Left cardiac atrium (tissue), 4 donors: ENCODE measurements at regions not wholly inside any gene's neighbourhood (a gene's known extent, or its start where the extent isn't known, plus 50 kb on each side); places are given as distances from the start of the nearest gene placed in this dataset.
"Not testable (repeated sequence)": the region's sequence is repeated elsewhere in the genome, so short reads cannot be mapped to it uniquely, and the experiment has no call there.

Source experiments
- ATAC-seq, 2 donors: fragments of 200-7000 bp; cut with Tn5 transposase; one replicate each; pipeline ENCODE4 v1.9.1; 2020; ENCODE audit warnings: mild to moderate bottlenecking in 2 of 2, moderate library complexity in 2 of 2
- DNase-seq: peaks from one replicate; pipeline ENCODE4 v3.0.0-alpha.2; 2020
- intact Hi-C, 2 donors: fragments of 100-400 bp; cut with DNase I; formaldehyde crosslinking; loops; one replicate each; pipeline versions ENCODE4 v1.14.1 to v1.15.1; 2022 to 2023
- donor health status: DM: no; HTN: yes; CAD: no.
- donor health status: DM: no; HTN: yes; CAD: no; lungs with severe emphysema.
- donor health status: DM: yes; HTN: yes; CAD: no.
- donor health status: Dilated cardiomyopathy.

DNA sequence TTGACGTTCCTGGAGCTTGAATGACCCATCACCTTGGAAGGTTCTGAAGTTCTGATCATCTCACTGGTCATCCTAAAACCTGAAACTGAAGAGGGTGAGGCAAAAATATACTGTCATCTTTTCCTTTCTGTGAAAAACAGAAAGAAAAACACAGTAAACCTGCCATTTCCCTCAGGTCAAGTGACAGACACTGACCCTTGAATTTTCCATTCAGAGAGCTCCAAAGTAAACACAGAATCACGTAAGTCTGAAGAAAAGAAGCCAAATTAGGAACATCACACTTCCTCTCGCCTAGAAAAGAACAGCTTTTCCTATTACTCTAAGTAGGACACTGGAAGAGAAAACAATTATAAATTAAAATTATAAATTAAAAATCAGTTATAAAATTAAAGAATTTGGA lies 78.7 kb upstream of the TGFBR2 start:
- intact Hi-C loops, result no loop called here
- DNase-seq, result no peak
- no peak for ATAC-seq

DNA sequence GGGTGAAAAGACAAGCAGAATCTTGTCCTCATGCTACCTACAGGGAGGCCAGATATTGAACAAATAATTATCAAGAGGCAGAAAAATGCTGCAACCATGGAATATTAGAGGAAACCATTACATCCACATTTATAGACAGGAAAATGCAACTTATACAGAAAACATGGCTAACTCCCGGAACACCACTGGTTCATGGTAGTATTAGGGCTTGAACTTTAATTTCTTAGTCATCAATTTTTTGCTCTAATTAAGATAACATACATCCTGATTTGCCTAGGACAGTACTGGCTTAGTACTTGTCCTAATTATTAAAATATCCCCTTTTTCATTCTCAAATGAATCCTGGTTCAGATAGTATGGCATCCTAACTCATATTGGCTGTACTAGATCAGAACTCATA lies 76.3 kb upstream of the TGFBR2 start:
- intact Hi-C loops, result no loop called here
- DNase-seq (no peak), ATAC-seq (no peak)

DNA sequence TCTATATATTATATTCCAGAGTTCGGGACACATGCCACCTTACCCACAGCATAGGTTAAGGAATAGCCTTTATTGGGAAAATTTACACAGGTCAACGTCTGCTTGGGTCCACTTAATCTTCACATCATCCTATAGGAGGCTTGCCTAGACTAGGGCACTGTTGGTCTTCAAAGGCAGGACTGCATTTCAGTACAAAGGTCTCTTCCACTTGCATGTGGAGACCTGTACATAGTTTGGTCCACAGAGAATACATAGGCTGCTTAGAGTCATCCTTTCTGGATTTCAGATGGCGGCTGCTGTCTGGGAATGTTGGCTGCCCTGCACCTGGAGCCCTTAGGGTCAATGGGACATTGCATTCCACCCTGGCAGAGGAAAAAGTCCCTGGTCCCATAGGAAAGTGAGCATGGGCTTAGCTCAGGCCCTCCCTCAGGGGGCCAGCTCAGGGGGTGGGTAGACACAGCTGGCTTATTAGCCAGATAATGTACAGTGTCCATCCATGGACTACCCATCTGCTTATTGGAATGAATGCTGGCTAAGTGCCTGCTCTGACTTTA lies 75.3 kb upstream of the TGFBR2 start:
- intact Hi-C loops, result no loop called here
- DNase-seq (no peak), ATAC-seq (no peak)

DNA sequence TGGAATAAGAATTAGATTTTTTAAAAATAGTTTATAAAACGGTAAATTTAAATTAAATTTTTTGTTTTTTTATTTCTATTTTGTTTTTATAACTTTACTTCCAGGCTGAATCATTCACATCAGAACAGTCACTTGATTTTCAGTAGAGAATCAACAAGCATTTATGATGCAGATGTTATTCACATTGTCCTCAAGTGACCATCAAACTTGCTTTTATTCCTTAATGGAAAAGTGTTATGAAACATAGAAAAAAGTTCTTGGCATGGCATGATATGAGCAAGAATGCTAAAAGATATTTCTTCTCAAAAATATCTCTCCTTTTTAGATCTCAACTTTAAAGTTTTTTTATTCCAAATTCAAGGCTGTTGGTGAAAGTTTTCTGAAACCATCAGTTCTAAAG lies 70.9 kb upstream of the TGFBR2 start:
- ATAC-seq (peak in 1 of 2 donors; percentile 47), DNase-seq (no peak)
- intact Hi-C loops, result no loop called here

DNA sequence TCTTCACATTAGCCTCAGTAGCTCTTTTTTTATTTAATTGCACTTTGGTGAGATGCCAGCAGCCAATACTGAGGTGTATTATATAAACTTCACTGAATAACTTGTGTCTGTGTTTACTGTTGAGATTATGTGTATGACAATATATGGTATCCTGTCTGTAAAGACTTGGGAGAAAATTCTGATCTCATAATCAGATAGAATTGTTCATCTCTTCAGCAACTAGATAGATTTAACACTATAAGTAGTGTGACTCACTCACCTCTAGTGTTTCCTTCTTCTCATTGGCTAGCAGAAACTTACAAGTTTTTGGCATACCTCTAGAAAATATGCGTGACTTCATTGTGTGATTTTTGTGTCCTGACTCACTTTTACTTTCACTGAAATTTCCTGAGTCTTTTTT lies 67.6 kb upstream of the TGFBR2 start:
- intact Hi-C loops, result no loop called here
- peak in 1 of 2 donors; percentile 36 for ATAC-seq
- no peak for DNase-seq

DNA sequence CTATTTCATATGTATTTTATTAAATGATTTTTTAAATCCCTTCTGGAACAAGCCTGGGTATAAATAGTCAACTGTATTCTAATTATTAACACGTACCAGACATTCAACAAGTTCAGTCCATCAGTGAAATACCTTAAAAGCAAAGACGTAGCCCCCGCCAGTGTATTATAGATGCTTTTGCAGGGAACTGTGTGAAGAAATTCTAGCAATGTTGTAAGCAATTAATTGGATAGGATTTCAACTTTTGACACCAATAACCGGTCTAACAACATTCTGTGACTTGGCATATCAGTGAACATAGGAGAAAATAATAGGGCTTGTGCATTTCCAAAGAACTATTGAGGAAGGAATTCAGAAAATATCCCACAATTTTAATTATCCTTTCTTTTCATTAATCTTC lies 67.2 kb upstream of the TGFBR2 start:
- no peak for ATAC-seq
- intact Hi-C loops, result no loop called here

DNA sequence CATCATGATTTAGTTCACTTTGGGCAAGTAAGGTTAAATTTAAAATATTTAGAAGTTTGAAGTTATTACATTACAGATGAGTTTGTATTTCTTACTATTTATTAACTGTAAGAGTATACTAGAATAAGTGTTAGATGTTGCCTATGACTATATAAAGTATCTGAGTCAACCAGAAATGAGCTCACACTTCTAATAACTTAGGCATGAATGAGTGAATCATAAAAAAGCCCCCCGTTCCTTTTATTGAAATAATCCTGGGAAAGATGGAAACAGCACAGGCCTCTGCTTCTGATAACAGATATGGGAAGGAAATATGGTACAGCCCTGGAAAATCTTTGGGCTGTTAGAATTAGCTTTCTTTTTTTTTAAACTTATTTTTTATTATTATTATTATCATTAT lies 66.6 kb upstream of the TGFBR2 start:
- intact Hi-C loops, result no loop called here
- no peak for ATAC-seq
- DNase-seq, result no peak

More for the DNA sequence above, 67.2 kb upstream of the TGFBR2 start:
- DNase-seq, result no peak

DNA sequence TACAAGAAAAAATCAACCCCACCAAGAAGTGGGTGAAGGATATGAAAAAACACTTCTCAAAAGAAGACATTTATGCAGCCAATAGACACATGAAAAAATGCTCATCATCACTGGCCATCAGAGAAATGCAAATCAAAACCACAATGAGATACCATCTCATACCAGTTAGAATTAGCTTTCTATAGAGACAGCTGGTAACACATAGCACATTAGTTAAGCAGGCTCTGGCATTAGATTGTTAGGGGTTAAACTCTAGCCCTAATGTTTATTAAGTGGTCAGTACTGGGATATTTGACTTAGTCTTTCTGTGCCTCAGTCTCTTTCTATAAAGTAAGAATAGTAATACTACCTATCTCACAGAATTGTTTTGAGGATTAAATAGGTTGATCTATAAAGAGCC lies 65.2 kb upstream of the TGFBR2 start:
- intact Hi-C loops, DNase-seq, ATAC-seq: not testable (repeated sequence)

DNA sequence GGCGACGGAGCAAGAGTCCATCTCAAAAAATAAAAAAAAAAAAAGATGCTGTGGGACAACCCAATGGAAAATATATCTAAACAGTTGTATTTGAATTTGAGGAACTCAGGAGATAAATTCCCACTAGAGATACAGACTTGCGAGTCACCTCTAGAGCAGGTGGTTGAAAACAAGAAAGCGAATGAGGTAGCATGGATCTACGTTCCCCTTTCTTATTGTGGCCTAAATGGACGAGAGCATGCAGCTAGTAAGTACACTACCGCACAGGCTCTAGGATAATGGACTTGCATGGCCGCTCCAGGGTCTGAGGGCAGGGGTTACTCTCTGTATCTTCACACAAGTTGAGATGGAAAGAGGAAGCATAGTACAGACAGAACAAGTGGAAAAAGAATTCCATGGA lies 63.5 kb upstream of the TGFBR2 start:
- DNase-seq, result no peak
- no peak for ATAC-seq
- intact Hi-C loops, result no loop called here

DNA sequence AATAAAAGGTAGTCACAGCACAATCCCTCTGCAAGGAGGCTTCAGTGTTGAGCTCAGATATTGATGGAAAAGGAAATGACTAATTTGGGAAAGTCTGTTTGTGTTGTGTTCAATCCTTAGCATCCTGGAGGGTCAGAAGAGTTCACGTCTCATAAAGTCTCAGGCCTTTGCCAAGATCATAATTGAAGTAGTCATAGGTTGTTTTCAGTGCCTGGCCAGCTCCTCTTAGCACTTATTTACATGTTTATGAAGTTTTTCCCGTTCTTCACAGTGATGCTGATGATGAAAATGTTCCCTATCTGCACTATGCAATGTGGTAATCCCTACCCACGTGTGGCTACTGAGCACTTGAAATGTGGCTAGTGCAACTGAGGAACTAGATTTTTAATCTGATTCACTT lies 61.6 kb upstream of the TGFBR2 start:
- DNase-seq, result no peak
- intact Hi-C loops, result no loop called here
- peak in 1 of 2 donors; percentile 66 for ATAC-seq

DNA sequence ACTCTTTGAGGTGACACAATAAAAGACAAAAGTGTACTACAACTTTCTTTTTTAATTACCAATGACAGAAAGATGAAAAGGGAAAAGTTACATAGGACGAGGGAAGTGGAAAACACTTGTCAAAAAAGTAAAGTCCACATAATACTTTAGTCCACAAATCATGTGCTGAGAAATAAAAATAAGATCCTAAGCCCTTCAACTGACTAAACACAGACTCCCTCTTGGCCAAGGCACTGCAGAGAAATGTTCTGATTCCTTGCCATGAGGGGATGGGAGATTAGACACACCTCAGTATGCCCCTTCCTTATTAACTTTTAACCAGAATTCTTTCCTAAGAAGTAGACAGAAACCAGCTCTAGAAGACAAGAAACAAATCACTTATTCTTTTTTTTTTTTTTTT lies 59.5 kb upstream of the TGFBR2 start:
- intact Hi-C loops, result no loop called here
- ATAC-seq, result no peak
- no peak for DNase-seq

DNA sequence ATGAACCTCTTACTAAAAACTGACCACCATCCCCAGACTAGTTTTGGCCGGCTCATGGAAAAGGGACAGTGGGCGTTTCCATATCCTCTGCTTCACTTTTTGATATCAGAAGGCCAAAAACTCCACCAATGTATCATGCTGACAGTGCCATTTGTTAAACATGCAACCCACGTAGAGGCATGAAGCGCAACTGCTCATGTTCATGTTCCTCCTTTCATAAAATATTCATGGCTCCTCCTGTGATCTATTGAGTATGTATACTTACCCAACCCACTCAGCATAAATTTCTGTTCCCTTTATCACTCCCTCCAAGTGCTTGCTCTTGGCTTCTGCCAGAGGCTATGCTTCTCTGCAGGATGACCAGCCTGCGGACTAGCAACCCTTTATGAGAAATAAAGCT lies 58.7 kb upstream of the TGFBR2 start:
- no peak for DNase-seq
- intact Hi-C loops, result no loop called here

DNA sequence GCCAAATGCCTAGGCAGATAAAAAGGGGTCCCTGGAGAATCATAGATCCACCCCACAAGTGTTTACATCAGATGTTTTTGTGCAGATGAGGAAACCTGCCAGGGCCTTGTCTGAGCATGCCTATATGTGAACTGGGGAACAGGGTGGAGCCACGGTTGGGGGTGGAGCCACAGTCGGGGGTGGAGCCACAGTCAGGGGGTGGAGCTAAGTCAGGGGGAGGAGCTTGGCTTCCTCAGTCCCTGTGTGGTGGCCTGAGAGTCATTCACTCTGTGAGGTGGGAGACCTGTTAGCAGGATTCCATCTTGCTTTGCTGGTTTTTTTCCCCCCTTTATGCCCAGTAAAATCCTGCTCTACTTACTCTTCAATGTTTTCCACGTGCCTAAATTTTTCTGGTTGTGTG lies 57.8 kb upstream of the TGFBR2 start:
- intact Hi-C loops, result no loop called here
- ATAC-seq (no peak), DNase-seq (no peak)

More for the DNA sequence above, 58.7 kb upstream of the TGFBR2 start:
- ATAC-seq, result no peak

DNA sequence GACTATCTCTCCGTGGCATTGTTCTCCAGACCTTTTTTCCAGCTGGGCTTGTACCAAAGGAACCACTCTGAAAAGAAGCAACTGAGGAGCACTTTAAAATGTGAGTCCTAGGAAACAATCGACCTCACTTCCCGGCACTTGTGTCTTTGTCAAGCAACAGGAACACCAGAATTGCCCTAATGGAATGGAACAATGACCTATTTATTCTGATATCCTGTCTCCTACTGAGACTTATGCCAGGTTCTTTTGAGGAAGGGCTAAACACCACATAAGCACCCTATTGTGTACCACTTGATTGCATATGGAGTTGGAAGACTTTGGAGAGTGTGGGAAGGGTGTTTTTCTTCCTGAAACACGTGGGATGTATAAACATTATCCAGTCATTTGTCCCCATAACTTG lies 56.8 kb upstream of the TGFBR2 start:
- intact Hi-C loops, result no loop called here
- DNase-seq (no peak), ATAC-seq (no peak)

DNA sequence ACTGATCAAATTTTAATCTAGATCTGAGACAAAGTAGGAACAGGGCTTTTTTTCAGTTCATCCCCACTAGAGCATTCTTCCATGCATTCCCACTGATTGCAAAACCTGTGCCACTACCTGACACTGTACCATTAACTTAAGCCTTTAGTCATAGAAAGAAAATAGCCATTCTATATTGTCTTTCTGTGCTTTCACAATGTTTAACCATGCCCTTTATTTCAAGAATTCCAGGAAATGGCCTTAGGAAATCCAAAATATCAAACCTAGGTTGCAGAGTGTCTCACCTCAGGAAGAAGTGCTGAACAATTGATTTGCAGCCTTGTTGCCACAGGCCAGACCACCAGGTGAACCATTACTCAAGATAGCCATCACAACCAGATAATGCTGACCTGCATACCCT lies 56.2 kb upstream of the TGFBR2 start:
- intact Hi-C loops, result no loop called here
- no peak for DNase-seq
- ATAC-seq, result no peak

DNA sequence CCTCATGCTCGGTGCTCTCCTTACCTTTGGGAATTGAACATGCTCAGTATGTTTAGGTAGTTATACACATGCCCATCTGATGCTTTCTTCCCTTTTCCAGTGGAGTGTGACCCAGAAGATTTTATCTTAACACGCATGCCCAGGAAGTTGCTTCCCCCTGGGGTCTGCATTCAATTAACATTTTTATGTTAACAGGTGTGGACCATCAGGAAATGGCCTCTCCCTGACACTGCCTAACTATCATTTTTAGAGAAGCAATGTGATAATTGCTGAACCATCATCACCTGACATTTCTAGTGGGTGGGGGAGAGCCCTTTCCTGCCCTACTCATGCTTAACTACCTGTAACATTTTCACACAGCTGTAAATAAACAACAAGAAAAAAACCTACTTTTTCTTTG lies 55.1 kb upstream of the TGFBR2 start:
- intact Hi-C loops, result no loop called here
- ATAC-seq, result no peak
- DNase-seq, result no peak

DNA sequence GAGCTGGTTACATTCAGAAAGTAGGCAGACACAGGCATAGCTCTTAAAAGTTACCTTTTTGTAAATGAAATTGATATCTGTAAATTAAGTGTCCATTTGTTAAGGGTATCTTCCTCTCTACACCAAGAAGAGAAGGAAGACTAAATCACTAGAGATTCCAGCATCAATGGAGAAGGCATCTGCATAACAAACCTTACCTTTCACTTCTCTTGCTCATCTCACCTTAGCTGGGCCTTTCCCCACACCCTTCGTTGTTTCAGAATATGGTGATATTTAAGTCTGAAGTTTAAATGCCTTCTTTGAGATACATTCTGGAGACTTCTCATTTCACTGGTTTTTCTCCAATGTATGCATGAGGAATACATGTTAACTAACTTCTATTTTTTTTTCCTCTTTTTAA lies 54.5 kb upstream of the TGFBR2 start:
- DNase-seq, result no peak
- ATAC-seq, result no peak
- intact Hi-C loops, result no loop called here

DNA sequence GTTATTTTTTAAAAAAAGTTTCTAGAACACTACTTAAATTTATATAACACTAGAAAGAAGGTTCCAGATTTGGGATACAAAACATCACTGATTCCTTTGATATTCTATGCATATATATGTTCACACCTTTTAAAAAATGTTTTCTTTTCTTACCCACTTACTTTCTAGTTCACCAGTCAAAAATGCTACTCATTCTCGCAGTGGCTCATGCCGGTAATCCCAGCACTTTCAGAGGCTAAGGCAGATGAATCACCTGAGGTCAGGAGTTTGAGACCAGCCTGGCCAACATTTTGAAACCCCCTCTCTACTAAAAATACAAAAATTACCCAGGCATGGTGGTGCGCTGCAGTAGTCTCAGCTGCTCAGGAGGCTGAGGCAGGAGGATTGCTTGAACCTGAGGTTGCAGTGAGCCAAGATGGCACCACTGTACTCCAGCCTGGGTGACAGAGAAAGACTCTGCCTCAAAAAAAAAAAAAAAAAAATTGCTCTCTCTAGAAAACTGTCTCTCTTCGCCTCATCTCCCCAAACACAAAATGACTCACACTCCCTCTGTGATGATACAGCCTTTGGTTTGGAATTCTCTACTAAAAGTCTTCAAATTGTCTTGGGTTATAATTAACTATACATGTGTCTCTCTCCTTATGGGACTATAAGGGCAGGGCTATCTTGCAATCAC lies 52.6 kb upstream of the TGFBR2 start:
- intact Hi-C loops, result no loop called here
- no peak for DNase-seq
- no peak for ATAC-seq

DNA sequence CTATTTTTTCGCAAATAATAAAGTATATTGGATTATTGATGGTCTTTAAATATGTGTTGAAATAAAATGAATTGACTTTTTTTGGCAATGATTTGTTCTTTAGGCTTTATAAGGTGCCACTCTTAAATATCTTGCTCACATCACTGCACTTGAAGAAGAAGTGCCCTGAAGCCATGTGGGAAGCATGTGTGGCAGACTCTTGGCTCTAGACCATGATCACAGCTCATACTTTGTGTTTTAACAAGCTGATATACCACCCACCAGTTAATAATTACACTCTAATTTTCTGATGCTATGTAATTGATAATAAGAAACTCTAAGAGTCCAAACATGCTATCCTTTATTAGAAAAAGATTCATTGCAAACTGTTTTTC lies 52.1 kb upstream of the TGFBR2 start:
- DNase-seq, result no peak
- intact Hi-C loops, result no loop called here
- ATAC-seq, result no peak

DNA sequence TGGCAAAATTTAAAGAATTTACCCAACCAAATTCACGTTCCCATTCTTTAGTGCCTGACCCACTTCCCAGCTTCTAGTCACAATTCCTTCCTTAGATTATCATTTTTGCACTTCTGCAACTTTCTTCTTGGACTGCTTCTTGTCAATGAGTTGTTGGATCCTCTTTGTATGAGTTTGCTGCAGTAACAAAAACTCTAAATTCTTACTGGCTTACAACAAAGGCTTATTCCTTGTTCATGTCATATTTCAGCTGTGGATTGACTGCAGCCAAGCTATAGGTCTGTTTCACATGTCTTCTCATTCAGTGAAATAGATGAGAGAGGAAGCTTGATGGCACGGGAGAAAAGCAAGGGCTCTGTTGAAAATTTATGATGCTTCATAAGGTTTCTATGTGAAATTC lies 50.4 kb upstream of the TGFBR2 start:
- DNase-seq (no peak), ATAC-seq (no peak)
- intact Hi-C loops, result no loop called here
